Activated CD4-positive, alpha-beta T cell treated with anti-CD3 and anti-CD28 coated beads, Interleukin-2, Interleukin-4, amounts not matched to agents 100 ng/mL and 50 ng/mL, durations not matched to agents 16 hours and 8 hours (primary cell): ENCODE measurements at regions not wholly inside any gene's neighbourhood (a gene's known extent, or its start where the extent isn't known, plus 50 kb on each side); places are given as distances from the start of the nearest gene placed in this dataset.
"Not testable (repeated sequence)": the region's sequence is repeated elsewhere in the genome, so short reads cannot be mapped to it uniquely, and the experiment has no call there.

Source experiments
- DNase-seq: peaks from one replicate; pipeline ENCODE4 v3.0.0-alpha.2; 2020; ENCODE audit warnings: low spot score

GRCh38 chr3:26280517-26280916, 342.1 kb upstream of the LRRC3B start:
- DNase-seq: no peak

GRCh38 chr3:26281284-26281985, 341.1 kb upstream of the LRRC3B start:
- no peak for DNase-seq

- not testable (repeated sequence) for DNase-seq
Measured at GRCh38 chr3:26284503-26284902, 338.1 kb upstream of the LRRC3B start.

- no peak for DNase-seq
Measured at GRCh38 chr3:26291840-26292239, 330.7 kb upstream of the LRRC3B start.

GRCh38 chr3:26292780-26293179, 329.8 kb upstream of the LRRC3B start:
- DNase-seq: no peak

- DNase-seq: no peak
Measured at GRCh38 chr3:26293329-26293844, 329.2 kb upstream of the LRRC3B start.

GRCh38 chr3:26307192-26307591, 315.4 kb upstream of the LRRC3B start:
- DNase-seq: no peak

- DNase-seq: no peak
Measured at GRCh38 chr3:26307787-26308186, 314.8 kb upstream of the LRRC3B start.

- DNase-seq: no peak
Measured at GRCh38 chr3:26308454-26308853, 314.1 kb upstream of the LRRC3B start.

- DNase-seq: not testable (repeated sequence)
Measured at GRCh38 chr3:26309536-26309935, 313.0 kb upstream of the LRRC3B start.

- DNase-seq: no peak
Measured at GRCh38 chr3:26312816-26313215, 309.8 kb upstream of the LRRC3B start.

GRCh38 chr3:26316472-26316871, 306.1 kb upstream of the LRRC3B start:
- DNase-seq: no peak

- not testable (repeated sequence) for DNase-seq
Measured at GRCh38 chr3:26323741-26324140, 298.8 kb upstream of the LRRC3B start.

GRCh38 chr3:26340001-26340400, 282.6 kb upstream of the LRRC3B start:
- no peak for DNase-seq

- DNase-seq: no peak
Measured at GRCh38 chr3:26343647-26344046, 278.9 kb upstream of the LRRC3B start.

- no peak for DNase-seq
Measured at GRCh38 chr3:26345613-26346012, 277.0 kb upstream of the LRRC3B start.

- DNase-seq: no peak
Measured at GRCh38 chr3:26346497-26346896, 276.1 kb upstream of the LRRC3B start.

- DNase-seq: no peak
Measured at GRCh38 chr3:26347150-26347549, 275.4 kb upstream of the LRRC3B start.

GRCh38 chr3:26350853-26351252, 271.7 kb upstream of the LRRC3B start:
- DNase-seq: no peak

- no peak for DNase-seq
Measured at GRCh38 chr3:26353097-26353496, 269.5 kb upstream of the LRRC3B start.

- no peak for DNase-seq
Measured at GRCh38 chr3:26358405-26358804, 264.2 kb upstream of the LRRC3B start.

- no peak for DNase-seq
Measured at GRCh38 chr3:26365706-26366105, 256.9 kb upstream of the LRRC3B start.

- no peak for DNase-seq
Measured at GRCh38 chr3:26368312-26368711, 254.3 kb upstream of the LRRC3B start.

GRCh38 chr3:26369133-26369532, 253.4 kb upstream of the LRRC3B start:
- DNase-seq: no peak
